Trophoblast cell (in vitro differentiated cells and primary cell): ENCODE measurements at regions not wholly inside any gene's neighbourhood (a gene's known extent, or its start where the extent isn't known, plus 50 kb on each side); places are given as distances from the start of the nearest gene placed in this dataset.

Source experiments
- DNase-seq, 2 donors: peaks; one replicate each; pipeline ENCODE4 v3.0.0-alpha.2; 2016
- H2AFZ ChIP-seq: 2 replicates; pipeline ENCODE4 v1.6.1; 2013; ENCODE audit warnings: low read length, moderate library complexity, mild to moderate bottlenecking; ENCODE audit not compliant: insufficient read depth, poor library complexity
- H2AK5ac ChIP-seq: 2 replicates; pipeline ENCODE4 v1.6.1; 2013; ENCODE audit warnings: mild to moderate bottlenecking, low read length
- H2BK120ac ChIP-seq: 2 replicates; pipeline ENCODE4 v1.6.1; 2013; ENCODE audit warnings: low read length, mild to moderate bottlenecking, moderate library complexity; ENCODE audit not compliant: insufficient read depth, poor library complexity
- H2BK12ac ChIP-seq: 2 replicates; pipeline ENCODE4 v1.6.1; 2013; ENCODE audit warnings: mild to moderate bottlenecking, low read length, moderate library complexity
- H2BK5ac ChIP-seq: 2 replicates; pipeline ENCODE4 v1.6.1; 2013; ENCODE audit warnings: low read length, low read depth, moderate library complexity, mild to moderate bottlenecking; ENCODE audit not compliant: poor library complexity
- H3K14ac ChIP-seq: 2 replicates; pipeline ENCODE4 v1.6.1; 2013; ENCODE audit warnings: mild to moderate bottlenecking, low read length
- H3K18ac ChIP-seq: 2 replicates; pipeline ENCODE4 v1.6.1; 2013; ENCODE audit warnings: mild to moderate bottlenecking, low read length
- H3K23ac ChIP-seq: 2 replicates; pipeline ENCODE4 v1.6.1; 2013; ENCODE audit warnings: low read length
- H3K27ac ChIP-seq: 2 replicates; pipeline ENCODE4 v1.5.1; 2013; ENCODE audit warnings: low read depth, mild to moderate bottlenecking, inconsistent platforms, low read length, moderate library complexity
- H3K27me3 ChIP-seq: 2 replicates; pipeline ENCODE4 v1.6.1; 2013; ENCODE audit warnings: inconsistent platforms, mild to moderate bottlenecking, low read length, moderate library complexity; ENCODE audit not compliant: insufficient read depth
- H3K36me3 ChIP-seq, 2 experiments: 1 replicate in 1 of 2; 2 replicates in 1 of 2; pipeline ENCODE4 v1.6.1; 2013; ENCODE audit warnings: low read length in 2 of 2, mild to moderate bottlenecking in 2 of 2, moderate library complexity in 1 of 2; ENCODE audit not compliant: insufficient read depth in 2 of 2, control insufficient read depth in 1 of 2
- H3K4ac ChIP-seq: 2 replicates; pipeline ENCODE4 v1.6.1; 2013; ENCODE audit warnings: low read depth, mild to moderate bottlenecking, low read length, moderate library complexity
- H3K4me1 ChIP-seq, 2 experiments: 1 replicate in 1 of 2; 2 replicates in 1 of 2; pipeline ENCODE4 v1.6.1; 2013; ENCODE audit warnings: low read length in 2 of 2, mild to moderate bottlenecking in 2 of 2, moderate library complexity in 1 of 2; ENCODE audit not compliant: insufficient read depth in 2 of 2, control insufficient read depth in 1 of 2
- H3K4me2 ChIP-seq: 2 replicates; pipeline ENCODE4 v1.6.1; 2013; ENCODE audit warnings: inconsistent platforms, mild to moderate bottlenecking, low read length, moderate library complexity
- H3K4me3 ChIP-seq: 2 replicates; pipeline ENCODE4 v1.5.1; 2013; ENCODE audit warnings: mild to moderate bottlenecking, low read depth, low read length, inconsistent platforms
- H3K79me1 ChIP-seq: one replicate; pipeline ENCODE4 v1.6.1; 2013; ENCODE audit warnings: low read length
- H3K79me2 ChIP-seq: 2 replicates; pipeline ENCODE4 v1.6.1; 2013; ENCODE audit warnings: low read length, mild to moderate bottlenecking; ENCODE audit not compliant: control insufficient read depth, insufficient read depth, poor library complexity
- H3K9ac ChIP-seq: 2 replicates; pipeline ENCODE4 v1.6.1; 2013; ENCODE audit warnings: mild to moderate bottlenecking, low read length
- H3K9me3 ChIP-seq: 2 replicates; pipeline ENCODE4 v1.6.1; 2013; ENCODE audit warnings: low read depth, mild to moderate bottlenecking, control low read depth, inconsistent platforms, low read length; ENCODE audit not compliant: insufficient read depth
- H4K12ac ChIP-seq: 2 replicates; pipeline ENCODE4 v1.6.1; 2013; ENCODE audit warnings: low read depth, mild to moderate bottlenecking, low read length, moderate library complexity
- H4K8ac ChIP-seq: 2 replicates; pipeline ENCODE4 v1.6.1; 2013; ENCODE audit warnings: low read depth, mild to moderate bottlenecking, low read length, moderate library complexity
- H4K91ac ChIP-seq: one replicate; pipeline ENCODE4 v1.6.1; 2013; ENCODE audit warnings: low read depth, mild to moderate bottlenecking, low read length, moderate library complexity
- WGBS: extraction: QIAGEN DNeasy Blood & Tissue Kit; methylation state at CpG from one replicate; pipeline ENCODE4 v1.1.7; 2013; ENCODE audit warnings: missing lambda C conversion rate; ENCODE audit not compliant: insufficient read length, insufficient coverage; ENCODE audit errors: extremely low coverage; 5-methylcytosine and 5-hydroxymethylcytosine counted together

DNA sequence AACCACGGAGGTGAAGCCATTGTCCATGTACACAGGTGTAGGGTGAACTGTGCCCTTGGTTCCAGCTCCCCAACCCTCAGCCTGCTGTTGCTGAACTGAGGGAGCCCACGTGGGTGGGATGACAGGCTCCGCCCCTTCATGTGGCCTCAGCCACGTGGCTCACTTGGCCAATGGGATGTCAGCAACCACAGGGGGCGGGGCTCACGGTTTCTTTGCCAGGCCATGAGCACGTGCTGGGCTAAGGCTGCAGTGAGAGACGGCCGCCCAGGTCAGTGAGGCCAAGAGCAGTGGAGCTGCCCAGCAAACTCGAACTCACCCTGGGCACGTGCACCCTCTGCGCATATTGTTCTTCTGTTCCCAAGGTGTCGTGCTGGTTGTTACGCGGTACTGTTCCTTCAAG lies 282.6 kb downstream of the IRF8 start:
- H4K91ac ChIP-seq, result no peak overlapping the region
- H3K36me3 ChIP-seq, result no peaks in the 10 kb centered on the region
- no peaks in the 10 kb centered on the region for H3K27me3 ChIP-seq
- DNase-seq, result no peak
- no peak overlapping the region for H3K4me3 ChIP-seq
- H4K8ac ChIP-seq, result no peak overlapping the region
- H3K23ac ChIP-seq, result no peak overlapping the region
- H2AK5ac ChIP-seq, result no peak overlapping the region
- peaks cover 7% of the 10 kb centered on the region for H3K9me3 ChIP-seq
- no peak overlapping the region for H3K18ac ChIP-seq
- H3K79me2 ChIP-seq, result no peaks in the 10 kb centered on the region
- no peak overlapping the region for H3K27ac ChIP-seq
- no peak overlapping the region for H3K9ac ChIP-seq
- no peak overlapping the region for H4K12ac ChIP-seq
- no CpG with 5 or more reads among the region's 15 CpGs for WGBS
- H3K4ac ChIP-seq, result no peak overlapping the region
- no peak overlapping the region for H3K14ac ChIP-seq
- H3K4me2 ChIP-seq, result no peak overlapping the region
- no peak overlapping the region for H2BK12ac ChIP-seq
- no peaks in the 10 kb centered on the region for H3K4me1 ChIP-seq
- H2BK5ac ChIP-seq, result no peak overlapping the region
- H3K79me1 ChIP-seq, result no peaks in the 10 kb centered on the region
- no peak overlapping the region for H2BK120ac ChIP-seq
- H2AFZ ChIP-seq, result no peak overlapping the region

DNA sequence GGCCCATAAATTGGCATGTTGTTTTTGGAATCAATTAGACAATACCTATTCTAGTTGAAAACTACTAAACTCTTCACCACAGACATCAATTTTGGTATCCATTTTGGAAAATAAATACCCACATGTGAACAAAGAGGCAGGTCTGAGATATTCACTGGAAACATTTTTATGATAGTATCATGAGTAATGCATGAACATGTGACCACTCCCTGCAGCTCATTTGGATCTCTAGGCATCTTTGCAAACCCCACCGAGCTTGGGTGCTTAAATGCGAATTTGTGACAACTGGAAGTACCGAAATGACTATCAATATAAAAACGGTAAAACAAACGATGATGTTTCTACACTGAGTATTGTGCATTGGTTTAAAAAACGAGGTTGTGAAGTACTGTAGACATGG lies 285.2 kb downstream of the IRF8 start:
- no peaks in the 10 kb centered on the region for H3K27me3 ChIP-seq
- H3K27ac ChIP-seq, result no peak overlapping the region
- H3K79me1 ChIP-seq, result no peaks in the 10 kb centered on the region
- no peak overlapping the region for H2BK12ac ChIP-seq
- no peak overlapping the region for H4K91ac ChIP-seq
- H3K9ac ChIP-seq, result no peak overlapping the region
- H4K8ac ChIP-seq, result no peak overlapping the region
- peaks cover 6% of the 10 kb centered on the region for H3K9me3 ChIP-seq
- H3K4me2 ChIP-seq, result no peak overlapping the region
- H2AFZ ChIP-seq, result no peak overlapping the region
- no peaks in the 10 kb centered on the region for H3K79me2 ChIP-seq
- H3K18ac ChIP-seq, result no peak overlapping the region
- no peak overlapping the region for H3K14ac ChIP-seq
- H2BK5ac ChIP-seq, result no peak overlapping the region
- DNase-seq, result no peak
- H3K4me1 ChIP-seq, result no peaks in the 10 kb centered on the region
- H3K23ac ChIP-seq, result no peak overlapping the region
- no peaks in the 10 kb centered on the region for H3K36me3 ChIP-seq
- H3K4ac ChIP-seq, result no peak overlapping the region
- no peak overlapping the region for H4K12ac ChIP-seq
- H2AK5ac ChIP-seq, result no peak overlapping the region
- H2BK120ac ChIP-seq, result no peak overlapping the region
- no peak overlapping the region for H3K4me3 ChIP-seq
- WGBS, result no CpG with 5 or more reads among the region's 6 CpGs

DNA sequence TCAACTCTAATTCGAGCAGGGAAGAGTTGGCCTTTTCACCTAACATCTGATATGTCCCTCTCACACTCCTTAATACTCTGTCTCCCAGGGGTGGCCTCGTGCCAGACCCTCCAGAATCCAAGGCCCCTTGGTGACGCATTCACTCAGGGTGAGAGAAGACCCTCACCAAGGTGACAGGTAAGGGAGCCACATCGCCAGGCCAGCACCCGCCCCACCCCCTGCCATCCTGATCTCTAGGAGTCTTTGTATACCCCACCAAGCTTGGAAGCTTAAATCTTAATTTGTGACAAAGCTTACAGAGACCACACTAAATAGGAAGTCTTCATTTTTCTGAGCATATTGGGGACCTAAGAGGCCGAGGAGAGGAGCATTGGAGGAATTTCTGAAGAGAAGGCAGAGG lies 286.1 kb downstream of the IRF8 start:
- no peak overlapping the region for H3K4me3 ChIP-seq
- WGBS, result no CpG with 5 or more reads among the region's 6 CpGs
- H3K4me1 ChIP-seq, result no peaks in the 10 kb centered on the region
- H2BK12ac ChIP-seq, result no peak overlapping the region
- no peak overlapping the region for H3K9ac ChIP-seq
- H2AK5ac ChIP-seq, result no peak overlapping the region
- no peaks in the 10 kb centered on the region for H3K79me2 ChIP-seq
- H3K27me3 ChIP-seq, result no peaks in the 10 kb centered on the region
- H3K9me3 ChIP-seq, result peaks cover 6% of the 10 kb centered on the region
- H4K12ac ChIP-seq, result no peak overlapping the region
- no peak overlapping the region for H2AFZ ChIP-seq
- no peak overlapping the region for H2BK120ac ChIP-seq
- no peak overlapping the region for H3K18ac ChIP-seq
- no peak overlapping the region for H3K4me2 ChIP-seq
- H3K79me1 ChIP-seq, result no peaks in the 10 kb centered on the region
- no peak overlapping the region for H4K8ac ChIP-seq
- H4K91ac ChIP-seq, result no peak overlapping the region
- no peak overlapping the region for H3K14ac ChIP-seq
- no peak overlapping the region for H3K4ac ChIP-seq
- no peak overlapping the region for H3K27ac ChIP-seq
- no peak for DNase-seq
- no peaks in the 10 kb centered on the region for H3K36me3 ChIP-seq
- H3K23ac ChIP-seq, result no peak overlapping the region
- no peak overlapping the region for H2BK5ac ChIP-seq

DNA sequence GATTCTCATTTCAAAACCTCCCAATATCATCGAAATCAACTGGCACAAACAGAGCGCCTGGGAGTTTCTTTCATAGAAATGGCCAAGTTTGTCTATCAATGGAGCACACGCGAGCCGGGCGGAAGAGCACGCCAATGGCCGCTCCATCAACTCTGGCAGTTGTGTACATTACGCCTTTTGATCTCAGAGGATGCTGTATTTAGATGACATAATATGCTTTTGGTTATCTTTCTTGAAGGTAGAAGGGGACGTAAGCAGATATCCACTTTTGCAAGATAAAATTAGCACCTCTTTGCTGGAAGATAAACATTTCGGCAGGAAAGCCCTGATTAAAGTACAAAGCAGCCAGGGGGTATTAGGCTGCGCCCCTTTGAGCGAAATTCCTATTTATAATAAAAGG lies 287.4 kb downstream of the IRF8 start:
- Histone ChIP-seq H4K12ac (no peak overlapping the region), H3K18ac (no peak overlapping the region), H3K23ac (no peak overlapping the region), H3K9me3 (peaks cover 3% of the 10 kb centered on the region), H2BK12ac (no peak overlapping the region), H3K4me2 (no peak overlapping the region), H3K79me1 (no peaks in the 10 kb centered on the region), H3K14ac (no peak overlapping the region), H4K91ac (no peak overlapping the region), H2AK5ac (no peak overlapping the region), H3K27ac (no peak overlapping the region), H3K4me1 (no peaks in the 10 kb centered on the region), H3K9ac (no peak overlapping the region), H2AFZ (no peak overlapping the region), H2BK120ac (no peak overlapping the region), H3K36me3 (no peaks in the 10 kb centered on the region), H4K8ac (no peak overlapping the region), H3K27me3 (no peaks in the 10 kb centered on the region), H3K4ac (no peak overlapping the region), H3K79me2 (no peaks in the 10 kb centered on the region), H2BK5ac (no peak overlapping the region), H3K4me3 (no peak overlapping the region)
- no peak for DNase-seq
- no CpG with 5 or more reads among the region's 13 CpGs for WGBS
